Liver (tissue), 8 donors: ENCODE measurements at regions not wholly inside any gene's neighbourhood (a gene's known extent, or its start where the extent isn't known, plus 50 kb on each side); places are given as distances from the start of the nearest gene placed in this dataset.
"Not testable (repeated sequence)": the region's sequence is repeated elsewhere in the genome, so short reads cannot be mapped to it uniquely, and the experiment has no call there.

Experiments used
- DNase-seq: peaks from one replicate; pipeline ENCODE4 v3.0.0-alpha.2; 2017; ENCODE audit warnings: low spot score
- H3K27ac ChIP-seq, 2 donors: one replicate each; pipeline ENCODE4 v1.7.0; 2013; ENCODE audit warnings: inconsistent platforms in 2 of 2, low read length in 2 of 2, control low read depth in 1 of 2, low read depth in 1 of 2, mild to moderate bottlenecking in 1 of 2
- H3K27me3 ChIP-seq, 4 donors: one replicate each; pipeline versions ENCODE4 v1.6.1 to v1.7.0; 2013; ENCODE audit warnings: low read length in 3 of 4, inconsistent platforms in 1 of 4, mild to moderate bottlenecking in 1 of 4, moderate library complexity in 1 of 4; ENCODE audit not compliant: control insufficient read depth in 4 of 4, insufficient read depth in 4 of 4
- H3K36me3 ChIP-seq, 4 donors: one replicate each; pipeline versions ENCODE4 v1.6.1 to v1.7.0; 2013; ENCODE audit warnings: low read length in 3 of 4, mild to moderate bottlenecking in 3 of 4, low read depth in 1 of 4, moderate library complexity in 1 of 4; ENCODE audit not compliant: control insufficient read depth in 4 of 4, insufficient read depth in 3 of 4
- H3K4me1 ChIP-seq, 4 donors: one replicate each; pipeline versions ENCODE4 v1.6.1 to v1.7.0; 2013; ENCODE audit warnings: low read length in 3 of 4, mild to moderate bottlenecking in 3 of 4, moderate library complexity in 1 of 4; ENCODE audit not compliant: control insufficient read depth in 4 of 4, insufficient read depth in 4 of 4
- H3K4me3 ChIP-seq, 3 donors: one replicate each; pipeline versions ENCODE4 v1.6.1 to v1.7.0; 2013; ENCODE audit warnings: low read length in 3 of 3, control low read depth in 1 of 3, low read depth in 1 of 3, mild to moderate bottlenecking in 1 of 3
- H3K9ac ChIP-seq, 2 donors: one replicate each; pipeline ENCODE4 v1.7.0; 2013; ENCODE audit warnings: low read length in 2 of 2, mild to moderate bottlenecking in 2 of 2, moderate library complexity in 2 of 2, control low read depth in 1 of 2, low read depth in 1 of 2
- H3K9me3 ChIP-seq, 4 donors: one replicate each; pipeline versions ENCODE4 v1.6.1 to v1.7.0; 2013; ENCODE audit warnings: low read length in 3 of 4; ENCODE audit not compliant: control insufficient read depth in 4 of 4
- EGR1 ChIP-seq, 2 donors: IDR thresholded peaks; 2 replicates each; pipeline ENCODE4 v1.6.1; 2016 to 2018; ENCODE audit warnings: antibody characterized with exemption in 2 of 2, low read depth in 2 of 2
- FOXA1 ChIP-seq: IDR thresholded peaks from 2 replicates; pipeline ENCODE4 v1.6.1; 2016; ENCODE audit warnings: antibody characterized with exemption
- FOXA2 ChIP-seq: IDR thresholded peaks from 2 replicates; pipeline ENCODE4 v1.6.1; 2016; ENCODE audit warnings: antibody characterized with exemption
- GABPA ChIP-seq, 2 donors: IDR thresholded peaks in 1 of 2; conservative IDR thresholded peaks in 1 of 2; 2 replicates each; pipeline ENCODE4 v1.6.1; 2016; ENCODE audit warnings: antibody characterized with exemption in 2 of 2, mild to moderate bottlenecking in 1 of 2, moderate library complexity in 1 of 2
- HNF4A ChIP-seq, 2 donors: conservative IDR thresholded peaks; 2 replicates each; pipeline ENCODE4 v1.6.1; 2016; ENCODE audit warnings: antibody characterized with exemption in 2 of 2, mild to moderate bottlenecking in 2 of 2
- HNF4G ChIP-seq: IDR thresholded peaks from 2 replicates; pipeline ENCODE4 v1.6.1; 2016; ENCODE audit warnings: antibody characterized with exemption
- JUND ChIP-seq, 2 donors: IDR thresholded peaks; 2 replicates each; pipeline ENCODE4 v1.6.1; 2016; ENCODE audit warnings: antibody characterized with exemption in 2 of 2
- NR2F2 ChIP-seq: IDR thresholded peaks from 2 replicates; pipeline ENCODE4 v1.6.1; 2016; ENCODE audit warnings: antibody characterized with exemption
- RAD21 ChIP-seq, 2 donors: IDR thresholded peaks; 2 replicates each; pipeline ENCODE4 v1.6.1; 2016; ENCODE audit warnings: antibody characterized with exemption in 2 of 2, mild to moderate bottlenecking in 2 of 2
- RXRA ChIP-seq, 2 donors: IDR thresholded peaks; 2 replicates each; pipeline ENCODE4 v1.6.1; 2017 to 2018; ENCODE audit warnings: antibody characterized with exemption in 2 of 2, mild to moderate bottlenecking in 1 of 2
- SP1 ChIP-seq: IDR thresholded peaks from 2 replicates; pipeline ENCODE4 v1.6.1; 2018; ENCODE audit warnings: antibody characterized with exemption, mild to moderate bottlenecking
- TAF1 ChIP-seq: conservative IDR thresholded peaks from 2 replicates; pipeline ENCODE4 v1.6.1; 2016; ENCODE audit warnings: antibody characterized with exemption, mild to moderate bottlenecking
- YY1 ChIP-seq: IDR thresholded peaks from 2 replicates; pipeline ENCODE4 v1.6.1; 2016; ENCODE audit warnings: antibody characterized with exemption, mild to moderate bottlenecking
- whole genome bisulfite sequencing: extraction: QIAGEN DNeasy Blood & Tissue Kit; methylation state at CpG from one replicate; pipeline ENCODE4 v1.1.7; 2013; 5-methylcytosine and 5-hydroxymethylcytosine counted together
- TF ChIP-seq, protein P1 (sequence below): IDR thresholded peaks from 2 replicates; pipeline ENCODE4 v1.6.1; 2016; ENCODE audit warnings: antibody characterized with exemption
- TF ChIP-seq, protein P2 (sequence below): IDR thresholded peaks from 2 replicates; pipeline ENCODE4 v1.6.1; 2016; ENCODE audit warnings: antibody characterized with exemption
- TF ChIP-seq, protein P3 (sequence below): fragments of 150-350 bp; IDR thresholded peaks from 2 replicates; pipeline ENCODE4 v1.5.1; 2017; ENCODE audit warnings: improper control_type of control experiment, low read depth, low read length; ENCODE audit not compliant: missing input control
- TF ChIP-seq, protein P4 (sequence below): IDR thresholded peaks from 2 replicates; pipeline ENCODE4 v1.6.1; 2016; ENCODE audit warnings: antibody characterized with exemption
- TF ChIP-seq, protein P5 (sequence below): IDR thresholded peaks from 2 replicates; pipeline ENCODE4 v1.6.1; 2016; ENCODE audit warnings: antibody characterized with exemption, mild to moderate bottlenecking
- donor health status: healthy.
- donor health status: healthy.
- donor health status: healthy.
- donor health status: healthy.
- donor health status: healthy.

DNA sequence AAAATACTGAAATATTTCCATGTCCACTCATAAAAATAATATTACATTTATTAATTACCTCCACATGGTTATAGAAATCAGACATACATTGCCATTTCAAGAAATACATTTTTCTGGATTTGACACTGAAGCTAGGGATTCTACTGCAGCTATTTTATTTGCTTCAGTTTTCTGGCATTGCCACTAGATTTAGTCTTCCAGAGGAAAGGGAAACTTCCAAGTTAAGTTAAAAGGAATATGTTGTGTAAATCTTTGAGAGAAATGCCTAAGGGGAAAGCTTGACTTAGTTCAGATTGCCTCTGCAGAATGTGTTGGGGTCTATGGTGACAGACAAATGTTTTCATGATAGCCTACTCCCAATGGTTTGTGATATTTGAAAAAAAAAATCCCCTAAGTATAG is 1631.3 kb downstream of the PCDH18 start:
- Histone ChIP-seq H3K9me3 (no peaks in the 10 kb centered on the region), H3K27ac (no peak overlapping the region), H3K9ac (no peak overlapping the region), H3K27me3 (no peaks in the 10 kb centered on the region), H3K36me3 (no peaks in the 10 kb centered on the region), H3K4me1 (no peaks in the 10 kb centered on the region), H3K4me3 (no peak overlapping the region)
- DNase-seq: no peak
- TF ChIP-seq SP1 (no peak), FOXA2 (no peak), GABPA (IDR thresholded peaks at IDR 0.05 in 1 of 2, conservative IDR thresholded peaks at IDR 0.05 in 1 of 2) (no peak), HNF4A (conservative IDR thresholded peaks at IDR 0.05) (no peak), TAF1 (no peak), YY1 (no peak), HNF4G (no peak), NR2F2 (no peak), RAD21 (IDR thresholded peaks at IDR 0.05) (no peak), RXRA (IDR thresholded peaks at IDR 0.05) (no peak), EGR1 (IDR thresholded peaks at IDR 0.05; ENCODE audit: low read depth in 2 of 2) (no peak), FOXA1 (no peak), JUND (IDR thresholded peaks at IDR 0.05) (no peak)
- TF ChIP-seq, protein P1, sequence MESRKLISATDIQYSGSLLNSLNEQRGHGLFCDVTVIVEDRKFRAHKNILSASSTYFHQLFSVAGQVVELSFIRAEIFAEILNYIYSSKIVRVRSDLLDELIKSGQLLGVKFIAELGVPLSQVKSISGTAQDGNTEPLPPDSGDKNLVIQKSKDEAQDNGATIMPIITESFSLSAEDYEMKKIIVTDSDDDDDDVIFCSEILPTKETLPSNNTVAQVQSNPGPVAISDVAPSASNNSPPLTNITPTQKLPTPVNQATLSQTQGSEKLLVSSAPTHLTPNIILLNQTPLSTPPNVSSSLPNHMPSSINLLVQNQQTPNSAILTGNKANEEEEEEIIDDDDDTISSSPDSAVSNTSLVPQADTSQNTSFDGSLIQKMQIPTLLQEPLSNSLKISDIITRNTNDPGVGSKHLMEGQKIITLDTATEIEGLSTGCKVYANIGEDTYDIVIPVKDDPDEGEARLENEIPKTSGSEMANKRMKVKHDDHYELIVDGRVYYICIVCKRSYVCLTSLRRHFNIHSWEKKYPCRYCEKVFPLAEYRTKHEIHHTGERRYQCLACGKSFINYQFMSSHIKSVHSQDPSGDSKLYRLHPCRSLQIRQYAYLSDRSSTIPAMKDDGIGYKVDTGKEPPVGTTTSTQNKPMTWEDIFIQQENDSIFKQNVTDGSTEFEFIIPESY: no peak
- TF ChIP-seq, protein P2, sequence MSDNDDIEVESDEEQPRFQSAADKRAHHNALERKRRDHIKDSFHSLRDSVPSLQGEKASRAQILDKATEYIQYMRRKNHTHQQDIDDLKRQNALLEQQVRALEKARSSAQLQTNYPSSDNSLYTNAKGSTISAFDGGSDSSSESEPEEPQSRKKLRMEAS: no peak
- TF ChIP-seq, protein P3, sequence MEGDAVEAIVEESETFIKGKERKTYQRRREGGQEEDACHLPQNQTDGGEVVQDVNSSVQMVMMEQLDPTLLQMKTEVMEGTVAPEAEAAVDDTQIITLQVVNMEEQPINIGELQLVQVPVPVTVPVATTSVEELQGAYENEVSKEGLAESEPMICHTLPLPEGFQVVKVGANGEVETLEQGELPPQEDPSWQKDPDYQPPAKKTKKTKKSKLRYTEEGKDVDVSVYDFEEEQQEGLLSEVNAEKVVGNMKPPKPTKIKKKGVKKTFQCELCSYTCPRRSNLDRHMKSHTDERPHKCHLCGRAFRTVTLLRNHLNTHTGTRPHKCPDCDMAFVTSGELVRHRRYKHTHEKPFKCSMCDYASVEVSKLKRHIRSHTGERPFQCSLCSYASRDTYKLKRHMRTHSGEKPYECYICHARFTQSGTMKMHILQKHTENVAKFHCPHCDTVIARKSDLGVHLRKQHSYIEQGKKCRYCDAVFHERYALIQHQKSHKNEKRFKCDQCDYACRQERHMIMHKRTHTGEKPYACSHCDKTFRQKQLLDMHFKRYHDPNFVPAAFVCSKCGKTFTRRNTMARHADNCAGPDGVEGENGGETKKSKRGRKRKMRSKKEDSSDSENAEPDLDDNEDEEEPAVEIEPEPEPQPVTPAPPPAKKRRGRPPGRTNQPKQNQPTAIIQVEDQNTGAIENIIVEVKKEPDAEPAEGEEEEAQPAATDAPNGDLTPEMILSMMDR: no peak
- TF ChIP-seq, protein P4, sequence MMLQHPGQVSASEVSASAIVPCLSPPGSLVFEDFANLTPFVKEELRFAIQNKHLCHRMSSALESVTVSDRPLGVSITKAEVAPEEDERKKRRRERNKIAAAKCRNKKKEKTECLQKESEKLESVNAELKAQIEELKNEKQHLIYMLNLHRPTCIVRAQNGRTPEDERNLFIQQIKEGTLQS: no peak
- TF ChIP-seq, protein P5, sequence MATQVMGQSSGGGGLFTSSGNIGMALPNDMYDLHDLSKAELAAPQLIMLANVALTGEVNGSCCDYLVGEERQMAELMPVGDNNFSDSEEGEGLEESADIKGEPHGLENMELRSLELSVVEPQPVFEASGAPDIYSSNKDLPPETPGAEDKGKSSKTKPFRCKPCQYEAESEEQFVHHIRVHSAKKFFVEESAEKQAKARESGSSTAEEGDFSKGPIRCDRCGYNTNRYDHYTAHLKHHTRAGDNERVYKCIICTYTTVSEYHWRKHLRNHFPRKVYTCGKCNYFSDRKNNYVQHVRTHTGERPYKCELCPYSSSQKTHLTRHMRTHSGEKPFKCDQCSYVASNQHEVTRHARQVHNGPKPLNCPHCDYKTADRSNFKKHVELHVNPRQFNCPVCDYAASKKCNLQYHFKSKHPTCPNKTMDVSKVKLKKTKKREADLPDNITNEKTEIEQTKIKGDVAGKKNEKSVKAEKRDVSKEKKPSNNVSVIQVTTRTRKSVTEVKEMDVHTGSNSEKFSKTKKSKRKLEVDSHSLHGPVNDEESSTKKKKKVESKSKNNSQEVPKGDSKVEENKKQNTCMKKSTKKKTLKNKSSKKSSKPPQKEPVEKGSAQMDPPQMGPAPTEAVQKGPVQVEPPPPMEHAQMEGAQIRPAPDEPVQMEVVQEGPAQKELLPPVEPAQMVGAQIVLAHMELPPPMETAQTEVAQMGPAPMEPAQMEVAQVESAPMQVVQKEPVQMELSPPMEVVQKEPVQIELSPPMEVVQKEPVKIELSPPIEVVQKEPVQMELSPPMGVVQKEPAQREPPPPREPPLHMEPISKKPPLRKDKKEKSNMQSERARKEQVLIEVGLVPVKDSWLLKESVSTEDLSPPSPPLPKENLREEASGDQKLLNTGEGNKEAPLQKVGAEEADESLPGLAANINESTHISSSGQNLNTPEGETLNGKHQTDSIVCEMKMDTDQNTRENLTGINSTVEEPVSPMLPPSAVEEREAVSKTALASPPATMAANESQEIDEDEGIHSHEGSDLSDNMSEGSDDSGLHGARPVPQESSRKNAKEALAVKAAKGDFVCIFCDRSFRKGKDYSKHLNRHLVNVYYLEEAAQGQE: no peak

DNA sequence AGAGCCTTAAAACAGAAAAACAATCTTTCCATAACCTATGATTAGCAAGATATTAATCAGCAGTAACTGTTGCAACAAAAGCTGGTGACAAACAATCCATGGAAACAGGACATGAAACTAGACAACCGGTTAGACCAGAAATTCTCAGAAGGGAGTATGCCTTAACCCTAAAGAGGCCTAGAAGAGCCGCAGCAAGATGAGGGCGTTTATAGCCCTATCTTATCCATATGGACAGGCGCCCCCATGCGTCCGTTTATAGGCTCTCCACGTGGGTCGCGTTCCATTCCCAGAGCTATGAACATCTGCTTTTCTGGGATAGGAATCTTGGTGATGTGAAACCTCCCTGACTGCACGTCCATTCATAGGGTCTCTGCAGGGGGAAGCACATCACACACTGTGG is 1662.7 kb upstream of the PABPC4L start:
- H3K4me3 ChIP-seq, H3K9ac ChIP-seq, H3K36me3 ChIP-seq, H3K9me3 ChIP-seq, DNase-seq, H3K27ac ChIP-seq, H3K27me3 ChIP-seq, H3K4me1 ChIP-seq: not testable (repeated sequence)
- WGBS: 26% methylated on average over 10 of the region's 10 CpGs
